ENCODE measurements at regions not wholly inside any gene's neighbourhood (a gene's known extent, or its start where the extent isn't known, plus 50 kb on each side); places are given as distances from the start of the nearest gene placed in this dataset.

GRCh38 chr3:160622263-160623045, 54.5 kb upstream of the ARL14 start:
- no peak for DNase-seq (ENCODE audit: low read depth)

- DNase-seq (ENCODE audit: low read depth): peak; percentile 87
These were observed 53.5 kb upstream of the KPNA4 start for GRCh38 chr3:160618878-160619277.

GRCh38 chr3:160618363-160618762, 53.0 kb upstream of the KPNA4 start:
- peak; percentile 73 for DNase-seq (ENCODE audit: low read depth)

- no peak for DNase-seq (ENCODE audit: low read depth)
These were observed 52.3 kb upstream of the KPNA4 start for GRCh38 chr3:160617636-160618035.

GRCh38 chr3:160616716-160617115, 51.3 kb upstream of the KPNA4 start:
- peak; percentile 63 for DNase-seq (ENCODE audit: low read depth)

- peak; percentile 23 for DNase-seq (ENCODE audit: low read depth)
These were observed 50.9 kb upstream of the KPNA4 start for GRCh38 chr3:160616311-160616710.
